ENCODE measurements at regions not wholly inside any gene's neighbourhood (a gene's known extent, or its start where the extent isn't known, plus 50 kb on each side); places are given as distances from the start of the nearest gene placed in this dataset.

- DNase-seq: no peak
Observed at GRCh38 chr18:78770823-78771139, 208.8 kb upstream of the SALL3 start.

GRCh38 chr18:78771496-78772359, 207.9 kb upstream of the SALL3 start:
- no peak for DNase-seq

GRCh38 chr18:78772360-78773302, 207.0 kb upstream of the SALL3 start:
- no peak for DNase-seq

GRCh38 chr18:78773303-78773755, 206.3 kb upstream of the SALL3 start:
- no peak for DNase-seq

- DNase-seq: no peak
Observed at GRCh38 chr18:78773819-78774218, 205.8 kb upstream of the SALL3 start.

GRCh38 chr18:78774741-78775141, 204.9 kb upstream of the SALL3 start:
- no peak for DNase-seq

- DNase-seq: no peak
Observed at GRCh38 chr18:78776151-78776550, 203.5 kb upstream of the SALL3 start.

GRCh38 chr18:78776706-78777285, 202.8 kb upstream of the SALL3 start:
- DNase-seq: no peak

- no peak for DNase-seq
Observed at GRCh38 chr18:78777992-78778391, 201.6 kb upstream of the SALL3 start.

- no peak for DNase-seq
Observed at GRCh38 chr18:78778651-78779050, 201.0 kb upstream of the SALL3 start.

- no peak for DNase-seq
Observed at GRCh38 chr18:78779996-78780718, 199.5 kb upstream of the SALL3 start.

GRCh38 chr18:78780719-78781600, 198.7 kb upstream of the SALL3 start:
- DNase-seq: no peak

- no peak for DNase-seq
Observed at GRCh38 chr18:78781601-78781960, 198.0 kb upstream of the SALL3 start.

GRCh38 chr18:78782951-78783563, 196.6 kb upstream of the SALL3 start:
- DNase-seq: no peak

GRCh38 chr18:78783564-78783960, 196.1 kb upstream of the SALL3 start:
- DNase-seq: no peak

GRCh38 chr18:78784861-78785260, 194.8 kb upstream of the SALL3 start:
- DNase-seq: no peak

GRCh38 chr18:78785706-78786105, 193.9 kb upstream of the SALL3 start:
- DNase-seq: no peak

GRCh38 chr18:78786776-78787175, 192.8 kb upstream of the SALL3 start:
- no peak for DNase-seq

- no peak for DNase-seq
Observed at GRCh38 chr18:78787751-78788150, 191.9 kb upstream of the SALL3 start.

- DNase-seq: no peak
Observed at GRCh38 chr18:78788161-78788560, 191.5 kb upstream of the SALL3 start.

GRCh38 chr18:78789850-78790249, 189.8 kb upstream of the SALL3 start:
- DNase-seq: no peak
